Skeletal muscle satellite cell (primary cell): ENCODE measurements at regions not wholly inside any gene's neighbourhood (a gene's known extent, or its start where the extent isn't known, plus 50 kb on each side); places are given as distances from the start of the nearest gene placed in this dataset.
"Not testable (repeated sequence)": the region's sequence is repeated elsewhere in the genome, so short reads cannot be mapped to it uniquely, and the experiment has no call there.

ENCODE experiments used
- H3K27me3 ChIP-seq: 2 replicates; pipeline ENCODE4 v1.7.0; 2013; ENCODE audit warnings: low read length; ENCODE audit not compliant: control insufficient read depth, insufficient read depth
- H3K36me3 ChIP-seq: 2 replicates; pipeline ENCODE4 v1.7.0; 2013; ENCODE audit warnings: mild to moderate bottlenecking, control low read depth, low read length; ENCODE audit not compliant: insufficient read depth
- H3K4me1 ChIP-seq: 2 replicates; pipeline ENCODE4 v1.7.0; 2013; ENCODE audit warnings: low read length; ENCODE audit not compliant: control insufficient read depth, insufficient read depth
- H3K4me2 ChIP-seq: 2 replicates; pipeline ENCODE4 v1.7.0; 2013; ENCODE audit warnings: mild to moderate bottlenecking, low read length
- H3K4me3 ChIP-seq: 2 replicates; pipeline ENCODE4 v1.7.0; 2013; ENCODE audit warnings: low read length
- H3K9ac ChIP-seq: 2 replicates; pipeline ENCODE4 v1.7.0; 2013; ENCODE audit warnings: mild to moderate bottlenecking, low read depth, low read length, moderate library complexity
- H3K9me3 ChIP-seq: replicated peaks from 2 replicates; pipeline ENCODE4 v1.7.0; 2013; ENCODE audit warnings: mild to moderate bottlenecking, control low read depth, low read length

DNA sequence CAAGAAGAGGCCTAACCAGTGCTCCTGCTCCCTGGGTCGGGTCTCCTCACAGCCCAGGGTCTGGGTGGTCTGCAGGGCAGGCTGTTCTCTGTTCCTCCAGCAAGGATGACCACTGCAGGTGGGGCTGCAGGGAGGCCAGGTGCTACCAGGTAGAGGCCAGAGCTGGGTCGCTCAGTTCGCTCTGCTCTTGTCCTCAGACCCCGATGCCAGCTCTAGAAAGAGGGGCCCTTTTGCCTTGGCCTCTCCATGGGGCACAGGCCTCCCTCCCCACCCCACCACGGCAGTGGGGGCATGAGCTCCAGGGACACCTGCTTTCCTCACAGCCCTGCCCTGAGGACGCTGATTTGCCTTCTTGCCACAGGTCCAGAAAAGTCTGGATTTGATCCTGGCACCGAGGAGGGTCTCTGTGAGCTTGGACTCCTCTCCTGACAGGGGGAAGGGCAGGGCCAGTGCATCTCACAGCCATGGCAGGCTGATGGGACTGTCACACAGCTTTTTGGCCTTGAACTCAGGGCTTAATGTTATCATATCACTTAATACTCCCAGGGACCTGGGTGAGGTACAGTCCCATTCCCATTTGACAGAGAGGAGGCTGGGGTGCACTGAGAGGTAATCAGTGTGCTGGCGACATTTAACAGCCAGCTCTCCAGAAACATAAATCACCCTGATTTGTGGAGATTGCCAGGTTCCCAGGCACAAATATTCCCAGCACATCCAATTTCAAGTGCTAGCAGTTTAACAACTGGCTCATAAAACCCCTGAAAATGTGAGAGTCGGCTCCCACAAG is 273.0 kb upstream of the SFSWAP start:
- Histone ChIP-seq H3K4me1 (no peaks in the 10 kb centered on the region), H3K36me3 (no peaks in the 10 kb centered on the region), H3K27me3 (no peaks in the 10 kb centered on the region), H3K9ac (no peak overlapping the region), H3K4me3 (no peak overlapping the region), H3K9me3 (peaks cover 5% of the 10 kb centered on the region), H3K4me2 (no peak overlapping the region)

- H3K4me2 ChIP-seq, H3K36me3 ChIP-seq, H3K4me3 ChIP-seq, H3K4me1 ChIP-seq, H3K9me3 ChIP-seq, H3K27me3 ChIP-seq, H3K9ac ChIP-seq: not testable (repeated sequence)
These were observed 272.4 kb upstream of the SFSWAP start for GRCh38 chr12:131438493-131438835.

DNA sequence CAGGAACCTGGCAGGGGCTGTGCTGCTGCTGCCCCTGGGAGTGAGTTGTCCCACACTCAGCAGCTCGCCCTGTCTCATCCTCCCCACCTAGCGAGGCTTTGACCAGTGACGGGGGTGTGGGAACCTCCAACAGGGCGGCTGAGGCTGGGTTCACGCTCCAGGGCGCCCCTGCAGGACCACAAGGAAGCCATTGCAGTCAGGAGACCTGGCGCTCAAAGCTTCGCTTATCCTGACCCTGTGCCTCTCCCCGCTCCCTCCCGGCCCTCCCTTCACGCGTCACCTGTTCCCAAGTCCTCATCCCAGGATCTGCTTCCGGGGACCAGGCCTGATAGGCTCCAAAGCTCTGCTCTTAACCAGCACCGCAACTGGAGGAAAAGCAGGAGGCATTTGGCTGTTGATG is 272.0 kb upstream of the SFSWAP start:
- no peak overlapping the region for H3K4me3 ChIP-seq
- no peaks in the 10 kb centered on the region for H3K27me3 ChIP-seq
- no peaks in the 10 kb centered on the region for H3K4me1 ChIP-seq
- no peaks in the 10 kb centered on the region for H3K36me3 ChIP-seq
- H3K9me3 ChIP-seq = peaks cover 5% of the 10 kb centered on the region
- no peak overlapping the region for H3K9ac ChIP-seq
- H3K4me2 ChIP-seq = no peak overlapping the region

DNA sequence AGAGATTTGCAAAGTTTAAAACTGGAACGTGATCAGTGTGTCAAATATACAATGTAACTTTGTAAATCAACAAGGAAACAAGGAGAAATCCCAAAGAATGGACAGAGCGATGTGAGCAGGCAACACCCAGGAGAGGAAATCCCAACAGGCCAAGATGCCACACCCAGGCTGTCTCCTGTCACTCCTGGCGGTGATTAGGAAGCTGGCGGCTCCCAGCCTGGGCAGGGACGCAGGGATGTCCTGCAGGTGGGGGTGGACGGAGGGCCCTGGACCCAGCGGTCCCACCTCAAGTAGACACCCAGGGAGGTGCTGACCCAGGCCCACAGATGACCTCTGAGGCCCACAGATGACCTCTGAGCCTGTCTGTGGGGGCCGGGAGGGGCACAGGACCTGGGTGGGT is 271.1 kb upstream of the SFSWAP start:
- H3K36me3 ChIP-seq, H3K4me3 ChIP-seq, H3K27me3 ChIP-seq, H3K4me2 ChIP-seq, H3K4me1 ChIP-seq, H3K9ac ChIP-seq, H3K9me3 ChIP-seq: not testable (repeated sequence)

DNA sequence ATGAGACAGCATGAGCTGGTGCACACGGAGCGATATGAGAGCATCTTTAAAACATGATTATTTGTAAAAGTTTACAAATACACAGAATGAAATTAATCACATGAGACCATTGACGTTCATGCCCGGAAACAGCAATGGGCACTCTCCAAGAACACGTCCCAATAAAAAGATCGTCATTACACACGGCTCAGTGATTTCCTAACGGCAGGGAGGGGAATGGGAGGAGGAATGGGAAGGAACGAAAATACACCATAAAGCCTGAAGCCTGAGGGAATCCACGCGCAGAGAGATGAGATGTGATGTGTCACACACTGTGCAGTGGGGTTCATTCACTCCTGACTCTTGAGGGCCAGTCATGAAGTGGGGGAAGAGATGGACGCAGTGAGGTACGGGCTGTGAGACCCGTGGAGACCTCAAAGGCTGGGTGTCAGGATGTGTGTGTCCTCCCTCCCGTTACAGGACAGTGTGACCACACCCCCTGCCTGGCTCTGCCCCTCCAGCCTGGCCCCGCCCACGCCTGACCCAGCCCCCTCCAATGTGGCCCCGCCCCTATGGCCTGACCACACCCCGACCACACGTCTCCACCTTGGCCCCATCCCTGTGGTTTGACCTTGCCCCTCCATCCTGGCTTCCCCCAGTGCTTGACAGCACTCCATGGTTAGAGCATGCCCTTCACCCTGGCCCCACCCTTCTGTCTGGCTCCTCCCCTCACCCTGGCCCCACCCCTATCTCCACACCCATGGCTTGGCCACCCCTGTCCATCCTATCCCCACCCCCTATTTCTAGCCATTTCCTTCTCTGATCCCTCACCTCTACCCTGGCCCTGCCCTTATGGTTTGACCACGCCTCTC is 270.5 kb upstream of the SFSWAP start:
- not testable (repeated sequence) for H3K36me3 ChIP-seq, H3K9ac ChIP-seq, H3K4me2 ChIP-seq, H3K9me3 ChIP-seq, H3K27me3 ChIP-seq, H3K4me3 ChIP-seq, H3K4me1 ChIP-seq

GRCh38 chr12:131441060-131441396 is 269.9 kb upstream of the SFSWAP start:
- Histone ChIP-seq H3K4me1 (no peaks in the 10 kb centered on the region), H3K4me2 (no peak overlapping the region), H3K36me3 (no peaks in the 10 kb centered on the region), H3K9me3 (peaks cover 5% of the 10 kb centered on the region), H3K4me3 (no peak overlapping the region), H3K9ac (no peak overlapping the region), H3K27me3 (no peaks in the 10 kb centered on the region)

- no peaks in the 10 kb centered on the region for H3K4me1 ChIP-seq
- no peak overlapping the region for H3K9ac ChIP-seq
- H3K9me3 ChIP-seq = peaks cover 5% of the 10 kb centered on the region
- no peak overlapping the region for H3K4me3 ChIP-seq
- no peak overlapping the region for H3K4me2 ChIP-seq
- no peaks in the 10 kb centered on the region for H3K27me3 ChIP-seq
- no peaks in the 10 kb centered on the region for H3K36me3 ChIP-seq
These were observed 269.1 kb upstream of the SFSWAP start for GRCh38 chr12:131441638-131442336.

DNA sequence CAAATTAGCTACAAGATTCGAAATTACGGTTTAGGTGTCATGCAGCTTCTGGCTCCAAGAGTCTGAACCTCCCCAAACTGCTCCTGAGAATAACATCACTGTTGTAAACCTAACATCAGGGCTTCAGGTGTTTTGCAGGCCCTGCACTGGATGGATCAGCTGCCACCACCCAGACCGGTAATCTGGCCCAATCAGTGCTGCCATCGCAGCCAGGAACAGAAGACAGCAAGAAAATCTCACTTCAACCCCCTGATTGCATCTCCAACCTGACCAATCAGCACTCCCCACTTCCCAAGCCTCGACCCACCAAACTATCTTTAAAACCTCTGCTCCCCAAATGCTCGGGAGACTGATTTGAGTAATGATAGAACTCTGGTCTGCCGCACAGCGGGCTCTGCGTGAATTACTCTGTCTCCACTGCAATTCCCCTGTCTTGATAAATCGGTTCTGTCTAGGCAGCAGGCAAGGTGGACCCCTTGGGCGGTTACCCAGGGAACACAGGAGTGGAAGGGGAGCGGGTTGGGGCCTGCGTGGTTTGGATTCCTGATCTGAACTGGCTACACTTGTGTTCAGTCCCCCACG is 268.5 kb upstream of the SFSWAP start:
- H3K9me3 ChIP-seq = peaks cover 5% of the 10 kb centered on the region
- no peaks in the 10 kb centered on the region for H3K27me3 ChIP-seq
- no peak overlapping the region for H3K9ac ChIP-seq
- no peak overlapping the region for H3K4me3 ChIP-seq
- no peak overlapping the region for H3K4me2 ChIP-seq
- no peaks in the 10 kb centered on the region for H3K4me1 ChIP-seq
- no peaks in the 10 kb centered on the region for H3K36me3 ChIP-seq

DNA sequence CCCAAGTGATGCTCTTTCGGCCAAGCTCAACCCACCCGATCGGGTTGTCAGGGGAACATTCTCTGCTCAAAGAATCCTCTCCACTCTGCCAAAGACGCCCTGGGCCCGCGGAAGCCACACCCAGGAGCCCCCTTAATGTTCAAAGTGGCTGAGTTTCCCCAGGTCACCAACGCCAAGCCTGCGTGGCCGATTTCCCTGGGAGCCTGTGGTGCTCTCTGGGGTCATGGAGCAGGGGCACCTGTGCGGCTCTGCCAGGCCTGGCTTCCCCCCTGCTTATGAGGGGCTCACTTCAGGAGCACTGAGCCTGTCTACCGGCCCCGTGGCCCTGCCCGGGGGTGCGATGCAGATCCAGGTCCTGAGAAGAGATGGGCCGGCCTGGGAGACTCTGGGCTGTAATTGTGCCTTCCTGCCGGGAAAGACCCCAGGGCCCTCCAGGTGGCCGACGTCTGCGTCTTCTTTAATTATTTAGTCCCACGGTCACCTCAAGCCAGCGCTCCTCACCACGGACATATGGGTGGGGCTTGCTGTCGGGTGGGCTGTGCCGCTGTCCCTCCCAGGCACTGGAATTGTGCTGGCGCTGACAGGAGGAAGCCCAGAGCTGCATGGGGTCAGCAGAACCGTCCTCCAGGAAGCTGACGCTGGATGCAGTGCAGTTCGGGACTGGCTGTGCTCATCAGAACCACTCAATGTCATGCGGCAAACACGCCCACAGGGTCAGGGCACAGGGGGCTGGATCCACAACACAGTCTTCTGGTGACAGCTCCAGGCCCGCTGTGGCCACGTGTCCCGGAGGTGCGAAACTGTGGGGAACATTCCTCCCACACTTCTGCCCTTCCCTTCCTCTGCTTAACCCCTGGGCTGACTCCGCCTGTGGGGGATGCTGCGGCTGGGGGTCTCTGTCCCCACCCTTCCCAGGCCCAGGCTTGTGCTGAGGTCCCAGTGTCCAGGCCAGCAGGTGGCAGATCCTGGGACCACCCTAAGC is 267.6 kb upstream of the SFSWAP start:
- H3K4me3 ChIP-seq = no peak overlapping the region
- H3K36me3 ChIP-seq = no peaks in the 10 kb centered on the region
- no peaks in the 10 kb centered on the region for H3K27me3 ChIP-seq
- H3K4me1 ChIP-seq = no peaks in the 10 kb centered on the region
- H3K9me3 ChIP-seq = no peaks in the 10 kb centered on the region
- no peak overlapping the region for H3K4me2 ChIP-seq
- no peak overlapping the region for H3K9ac ChIP-seq

DNA sequence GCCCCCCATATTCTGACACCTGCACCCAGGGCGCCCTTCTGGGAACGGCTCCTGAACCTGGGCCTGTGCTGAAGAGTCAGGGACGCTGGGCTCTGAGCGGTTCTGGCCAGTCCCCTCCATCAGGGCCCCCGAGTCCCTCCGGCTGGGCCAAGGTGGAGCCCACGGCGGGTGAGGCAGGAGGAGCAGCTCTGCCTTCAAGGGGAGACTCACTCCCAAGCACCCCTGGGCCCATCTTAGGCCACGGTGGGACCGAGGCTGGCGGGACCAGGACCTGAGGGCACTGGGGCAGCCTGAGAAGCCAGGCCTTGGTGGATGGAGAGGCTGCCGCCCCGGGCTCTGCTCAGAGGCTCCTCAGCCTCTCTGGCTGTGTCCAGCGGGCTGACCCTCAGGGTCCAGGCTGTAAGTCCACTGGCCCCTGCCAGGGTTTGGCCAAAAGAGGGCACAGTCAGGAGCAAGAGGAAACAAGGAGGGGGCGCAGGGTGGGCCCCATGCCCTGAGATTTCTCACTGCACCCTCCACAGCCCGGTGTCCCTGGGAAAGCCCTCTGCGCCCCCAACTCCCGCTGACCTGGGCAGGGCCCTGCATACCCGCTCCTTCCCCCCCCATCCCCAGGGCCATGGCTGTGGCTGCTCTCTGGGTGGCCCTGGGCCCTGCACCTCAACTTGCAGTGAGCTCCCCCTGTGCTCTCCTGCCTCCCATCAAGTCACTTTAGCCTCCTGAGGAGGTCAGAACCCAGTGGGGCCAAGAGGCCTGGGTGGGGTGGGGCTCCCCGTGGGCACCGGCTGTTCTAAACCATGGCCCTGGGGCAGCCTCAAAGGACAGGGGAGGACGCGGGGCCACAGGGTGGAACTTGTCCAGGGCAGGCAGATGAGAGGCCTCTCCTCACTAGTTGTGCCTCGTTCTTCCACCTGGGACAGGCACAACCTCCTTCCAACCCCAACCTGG is 266.4 kb upstream of the SFSWAP start:
- H3K27me3 ChIP-seq = no peaks in the 10 kb centered on the region
- H3K4me2 ChIP-seq = no peak overlapping the region
- no peaks in the 10 kb centered on the region for H3K9me3 ChIP-seq
- no peak overlapping the region for H3K9ac ChIP-seq
- no peak overlapping the region for H3K4me3 ChIP-seq
- no peaks in the 10 kb centered on the region for H3K4me1 ChIP-seq
- H3K36me3 ChIP-seq = no peaks in the 10 kb centered on the region
